ENCODE measurements at regions not wholly inside any gene's neighbourhood (a gene's known extent, or its start where the extent isn't known, plus 50 kb on each side); places are given as distances from the start of the nearest gene placed in this dataset.

DNA sequence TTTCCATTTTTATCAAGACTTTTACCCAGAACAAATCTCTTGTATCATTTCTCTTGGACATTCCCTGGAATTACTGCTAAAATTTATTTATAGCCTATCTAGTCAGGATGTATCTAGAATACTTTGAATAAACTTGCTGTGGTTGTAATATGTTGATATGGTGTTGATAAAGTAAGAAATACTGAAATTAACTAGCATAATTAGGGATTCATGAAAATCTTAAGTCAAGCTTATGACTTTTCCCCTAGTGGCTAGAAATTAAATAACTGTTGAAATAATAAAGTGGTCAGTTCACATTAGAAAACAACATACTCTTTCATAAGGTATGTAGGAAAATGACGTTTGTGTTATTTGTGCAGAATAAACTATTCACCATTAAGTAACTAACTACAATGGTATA is 73.1 kb upstream of the ANKRD50 start:
- H3K4me1 ChIP-seq (ENCODE audit: low read depth): no peaks in the 10 kb centered on the region
- intact Hi-C loops (cut with DNase I, micrococcal nuclease): no loop called here
- no peak overlapping the region for H3K4me3 ChIP-seq
- DNase-seq (no peak), ATAC-seq (no peak)
- H3K36me3 ChIP-seq (ENCODE audit: low read depth): no peaks in the 10 kb centered on the region
- no peaks in the 10 kb centered on the region for H3K9me3 ChIP-seq
- TF ChIP-seq, protein P1, sequence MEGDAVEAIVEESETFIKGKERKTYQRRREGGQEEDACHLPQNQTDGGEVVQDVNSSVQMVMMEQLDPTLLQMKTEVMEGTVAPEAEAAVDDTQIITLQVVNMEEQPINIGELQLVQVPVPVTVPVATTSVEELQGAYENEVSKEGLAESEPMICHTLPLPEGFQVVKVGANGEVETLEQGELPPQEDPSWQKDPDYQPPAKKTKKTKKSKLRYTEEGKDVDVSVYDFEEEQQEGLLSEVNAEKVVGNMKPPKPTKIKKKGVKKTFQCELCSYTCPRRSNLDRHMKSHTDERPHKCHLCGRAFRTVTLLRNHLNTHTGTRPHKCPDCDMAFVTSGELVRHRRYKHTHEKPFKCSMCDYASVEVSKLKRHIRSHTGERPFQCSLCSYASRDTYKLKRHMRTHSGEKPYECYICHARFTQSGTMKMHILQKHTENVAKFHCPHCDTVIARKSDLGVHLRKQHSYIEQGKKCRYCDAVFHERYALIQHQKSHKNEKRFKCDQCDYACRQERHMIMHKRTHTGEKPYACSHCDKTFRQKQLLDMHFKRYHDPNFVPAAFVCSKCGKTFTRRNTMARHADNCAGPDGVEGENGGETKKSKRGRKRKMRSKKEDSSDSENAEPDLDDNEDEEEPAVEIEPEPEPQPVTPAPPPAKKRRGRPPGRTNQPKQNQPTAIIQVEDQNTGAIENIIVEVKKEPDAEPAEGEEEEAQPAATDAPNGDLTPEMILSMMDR (IDR thresholded peaks at IDR 0.05): no peak

DNA sequence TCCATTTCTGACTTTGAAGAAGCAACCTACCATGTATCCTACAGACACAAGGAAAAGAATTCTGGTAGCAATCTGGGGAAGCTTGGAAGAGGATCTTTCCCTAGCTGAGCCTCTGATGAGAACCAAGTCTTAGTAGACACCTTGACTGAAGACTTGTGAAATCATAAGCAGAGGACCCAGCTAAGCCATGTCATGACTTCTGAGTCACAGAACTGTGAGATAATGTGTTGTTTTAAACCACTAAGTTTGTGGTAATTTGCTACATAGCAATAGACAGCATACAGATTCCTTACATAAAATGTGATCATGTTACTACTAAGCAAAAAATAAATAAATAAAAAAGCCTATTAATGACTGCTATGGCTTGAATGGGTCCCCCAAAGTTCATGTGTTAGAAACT is 71.3 kb upstream of the ANKRD50 start:
- Histone ChIP-seq H3K36me3 (ENCODE audit: low read depth) (no peaks in the 10 kb centered on the region), H3K4me3 (no peak overlapping the region), H3K9me3 (no peaks in the 10 kb centered on the region), H3K4me1 (ENCODE audit: low read depth) (no peaks in the 10 kb centered on the region)
- no peak for ATAC-seq
- no peak for DNase-seq
- intact Hi-C loops (cut with DNase I, micrococcal nuclease): no loop called here
- TF ChIP-seq, protein P1 (IDR thresholded peaks at IDR 0.05): no peak

DNA sequence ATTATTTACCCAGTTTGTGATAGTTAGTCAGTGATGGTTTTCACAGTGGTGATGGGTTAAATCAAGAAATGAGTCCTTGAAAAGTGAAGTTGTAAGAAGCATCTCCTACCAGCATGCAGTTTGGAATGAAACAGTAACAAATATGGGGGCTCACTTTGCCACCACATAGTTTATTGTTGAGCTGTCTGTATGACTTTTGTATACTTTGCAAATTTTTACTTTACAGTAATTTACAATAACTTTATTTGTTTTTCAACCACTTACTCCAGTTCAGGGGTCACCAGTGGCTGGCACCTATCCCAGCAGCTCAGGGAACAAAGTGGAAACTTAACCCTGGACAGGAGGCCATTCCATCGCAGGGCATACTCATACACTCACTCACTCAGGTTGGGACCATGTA is 64.5 kb upstream of the ANKRD50 start:
- H3K36me3 ChIP-seq (ENCODE audit: low read depth): no peaks in the 10 kb centered on the region
- no peak for DNase-seq
- no peak overlapping the region for H3K4me3 ChIP-seq
- no peaks in the 10 kb centered on the region for H3K9me3 ChIP-seq
- ATAC-seq: no peak
- no peaks in the 10 kb centered on the region for H3K4me1 ChIP-seq (ENCODE audit: low read depth)
- TF ChIP-seq, protein P1 (IDR thresholded peaks at IDR 0.05): no peak
- intact Hi-C loops (cut with DNase I, micrococcal nuclease): no loop called here

DNA sequence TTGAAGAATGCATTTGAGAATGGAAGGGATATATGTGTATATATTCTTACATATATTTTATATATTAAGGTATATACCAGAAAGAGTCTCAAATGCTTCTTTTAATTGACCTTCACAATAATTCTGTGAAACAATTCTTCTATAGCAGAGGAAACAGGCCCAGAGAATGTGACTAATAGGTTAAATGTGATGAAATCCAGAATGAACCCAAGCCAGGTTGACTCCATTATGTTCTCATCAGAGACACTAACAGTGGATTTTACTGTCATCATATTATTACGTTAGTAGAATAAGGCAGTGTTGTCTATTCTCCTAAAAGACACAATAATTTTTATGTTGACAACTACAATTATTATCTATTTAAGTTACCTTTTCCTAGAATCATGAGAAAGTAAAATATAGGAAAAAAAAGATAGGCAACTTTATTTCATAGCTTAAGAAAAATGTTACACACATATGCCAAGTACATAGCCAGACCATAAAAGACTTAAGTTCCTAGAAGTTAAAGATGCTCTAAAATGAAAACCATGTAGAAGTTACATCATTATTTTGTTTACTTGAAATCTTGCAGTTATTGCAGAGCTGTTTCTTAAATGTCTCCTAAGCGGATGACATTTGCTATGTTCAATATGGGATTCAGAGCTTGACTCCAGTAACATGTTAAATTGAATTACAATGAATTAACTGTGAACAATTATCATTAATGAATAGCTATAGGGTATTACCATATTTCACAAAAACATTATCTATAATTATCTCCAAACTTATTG is 56.2 kb upstream of the ANKRD50 start:
- no peak for ATAC-seq
- no peaks in the 10 kb centered on the region for H3K4me1 ChIP-seq (ENCODE audit: low read depth)

DNA sequence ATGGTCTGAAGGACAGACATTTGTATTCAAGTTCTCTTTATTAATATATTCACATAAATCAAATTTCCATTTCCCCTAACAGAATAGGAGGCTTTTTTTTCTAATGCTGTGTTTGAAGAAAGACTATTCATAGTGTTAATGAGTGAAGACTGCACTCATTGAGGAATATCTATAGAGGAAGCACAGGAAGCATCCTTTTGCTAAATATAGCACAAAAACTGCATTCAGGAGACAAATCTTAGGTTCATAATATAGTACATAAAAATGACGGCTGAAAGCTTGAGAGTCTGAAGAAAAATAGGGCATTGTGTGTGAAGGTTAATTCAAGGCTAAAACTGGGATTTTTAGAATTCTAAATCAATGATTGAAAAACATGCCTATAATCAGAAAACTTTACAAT is 50.4 kb upstream of the ANKRD50 start:
- H3K4me1 ChIP-seq (ENCODE audit: low read depth): no peaks in the 10 kb centered on the region
- DNase-seq: no peak
- TF ChIP-seq, protein P1 (IDR thresholded peaks at IDR 0.05): no peak
- H3K9me3 ChIP-seq: no peaks in the 10 kb centered on the region
- H3K36me3 ChIP-seq (ENCODE audit: low read depth): no peaks in the 10 kb centered on the region
- no peak for ATAC-seq
- H3K4me3 ChIP-seq: no peak overlapping the region
- intact Hi-C loops (cut with DNase I, micrococcal nuclease): no loop called here

More for the DNA sequence above, 56.2 kb upstream of the ANKRD50 start:
- no peaks in the 10 kb centered on the region for H3K36me3 ChIP-seq (ENCODE audit: low read depth)
- H3K4me3 ChIP-seq: no peak overlapping the region
- no peaks in the 10 kb centered on the region for H3K9me3 ChIP-seq
- TF ChIP-seq, protein P1 (IDR thresholded peaks at IDR 0.05): no peak
- DNase-seq: no peak
- intact Hi-C loops (cut with DNase I, micrococcal nuclease): no loop called here

Measured in mucosa of descending colon (tissue), 3 donors.